ENCODE measurements at regions not wholly inside any gene's neighbourhood (a gene's known extent, or its start where the extent isn't known, plus 50 kb on each side); places are given as distances from the start of the nearest gene placed in this dataset.

DNA sequence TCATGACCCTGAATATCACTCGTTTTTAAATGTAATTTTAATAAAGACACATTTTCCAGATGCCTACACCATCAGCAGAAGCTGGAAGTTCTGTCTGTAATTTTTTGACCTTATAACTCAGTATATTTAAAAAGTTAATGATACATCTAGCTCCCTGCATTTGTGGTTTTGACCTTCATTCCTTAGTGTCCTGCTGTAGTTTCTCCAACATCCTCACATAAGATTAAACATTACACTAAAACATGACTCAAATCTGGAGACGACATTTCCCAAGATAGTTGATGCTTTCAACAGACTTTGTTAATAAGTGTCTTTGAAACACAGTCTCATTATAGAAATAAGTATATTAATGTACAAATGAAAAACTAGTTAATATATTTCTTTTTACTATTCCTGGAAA, 363.1 kb downstream of the POM121L12 start:
- no peaks in the 10 kb centered on the region for H3K36me3 ChIP-seq (ENCODE audit: control insufficient read depth in 2 of 2, extremely low read depth in 1 of 2, insufficient read depth in 1 of 2, low read length in 1 of 2)
- H3K27ac Mint-ChIP-seq, result no peak overlapping the region
- DNase-seq, result no peak
- no peak overlapping the region for H3K4me3 Mint-ChIP-seq
- H3K27me3 Mint-ChIP-seq, result no peaks in the 10 kb centered on the region
- H3K4me1 Mint-ChIP-seq, result no peaks in the 10 kb centered on the region
- H3K4me3 ChIP-seq (ENCODE audit: control insufficient read depth in 1 of 2, extremely low read depth in 1 of 2, low read length in 1 of 2), result no peak overlapping the region
- no peak overlapping the region for H3K27ac ChIP-seq (ENCODE audit: low read length)
- H3K9me3 ChIP-seq, result no peaks in the 10 kb centered on the region
- ChIA-PET CTCF (no interaction called here), POLR2A (interaction anchor here in 1 of 2 donors (0.6 kb wide), 1 partner anchor 115 kb away, joined by 3 read pairs; no protein-coding TSS in a partner anchor)
- no peaks in the 10 kb centered on the region for H3K4me1 ChIP-seq (ENCODE audit: control insufficient read depth in 1 of 2, extremely low read depth in 1 of 2, insufficient read depth in 2 of 2, low read length in 2 of 2)
- ATAC-seq (replicated peaks in 1 of 4), result no peak
- no CpG with 5 or more reads among the region's 2 CpGs for WGBS (ENCODE audit: insufficient coverage)
- no peaks in the 10 kb centered on the region for H3K27me3 ChIP-seq (replicated peaks in 1 of 2; ENCODE audit: control insufficient read depth in 2 of 2, extremely low read depth in 1 of 2, insufficient read depth in 2 of 2, low read length in 1 of 2)
- H3K9me3 Mint-ChIP-seq, result peaks cover 6 to 29% (median 12%) of the 10 kb centered on the region in 3 donors
- H3K36me3 Mint-ChIP-seq, result no peaks in the 10 kb centered on the region

DNA sequence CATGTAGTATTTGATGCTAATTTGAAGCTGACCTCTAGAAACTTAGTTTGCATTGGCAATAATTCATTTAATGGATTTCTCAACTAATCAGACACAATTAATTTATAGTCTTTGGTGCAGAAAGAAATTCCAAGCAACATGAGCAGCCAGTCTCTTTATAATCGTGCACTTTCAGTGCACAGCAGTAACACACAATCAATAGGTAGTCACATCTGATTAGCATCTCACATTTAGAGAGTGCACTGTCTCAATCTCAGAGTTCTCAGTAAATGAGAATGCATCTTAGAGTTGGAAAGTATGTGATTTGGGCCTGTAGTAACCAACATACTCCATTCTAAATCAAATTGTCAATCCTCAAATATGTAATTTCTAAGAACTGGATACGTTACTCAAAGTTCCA, 377.6 kb downstream of the POM121L12 start:
- Histone ChIP-seq H3K4me1 (ENCODE audit: control insufficient read depth in 1 of 2, extremely low read depth in 1 of 2, insufficient read depth in 2 of 2, low read length in 2 of 2) (no peaks in the 10 kb centered on the region), H3K27ac (ENCODE audit: low read length) (no peak overlapping the region), H3K36me3 (ENCODE audit: control insufficient read depth in 2 of 2, extremely low read depth in 1 of 2, insufficient read depth in 1 of 2, low read length in 1 of 2) (no peaks in the 10 kb centered on the region), H3K27me3 (replicated peaks in 1 of 2; ENCODE audit: control insufficient read depth in 2 of 2, extremely low read depth in 1 of 2, insufficient read depth in 2 of 2, low read length in 1 of 2) (no peaks in the 10 kb centered on the region), H3K9me3 (peaks cover 2% of the 10 kb centered on the region), H3K4me3 (ENCODE audit: control insufficient read depth in 1 of 2, extremely low read depth in 1 of 2, low read length in 1 of 2) (no peak overlapping the region)
- Mint-ChIP-seq H3K36me3 (no peaks in the 10 kb centered on the region), H3K4me3 (no peak overlapping the region), H3K27ac (no peak overlapping the region), H3K9me3 (peaks cover 20 to 39% (median 37%) of the 10 kb centered on the region in 3 donors), H3K27me3 (no peaks in the 10 kb centered on the region), H3K4me1 (no peaks in the 10 kb centered on the region)
- ChIA-PET CTCF (no interaction called here), POLR2A (no interaction called here)
- ATAC-seq (replicated peaks in 1 of 4) (no peak), DNase-seq (no peak)
- no CpG with 5 or more reads among the region's 2 CpGs for WGBS (ENCODE audit: insufficient coverage)

DNA sequence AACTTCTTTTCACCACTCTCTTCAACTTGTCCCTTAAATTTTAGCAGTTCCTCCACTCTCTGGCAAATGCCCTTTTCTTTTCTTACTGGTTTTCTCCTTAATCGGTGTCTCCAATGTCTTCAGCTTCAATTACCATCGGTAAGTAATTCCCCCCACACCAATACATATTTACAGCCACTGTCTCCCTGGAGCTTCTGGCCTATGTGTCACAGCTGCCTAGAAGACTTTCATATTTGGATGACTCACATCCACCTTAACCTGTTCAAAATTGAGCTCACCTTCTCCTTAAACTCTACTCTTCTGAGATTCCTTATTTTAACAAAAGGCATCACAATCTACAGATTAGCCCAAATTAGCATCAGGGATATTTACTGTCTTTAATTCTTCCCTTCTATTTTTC, 380.4 kb downstream of the POM121L12 start:
- Histone ChIP-seq H3K27me3 (replicated peaks in 1 of 2; ENCODE audit: control insufficient read depth in 2 of 2, extremely low read depth in 1 of 2, insufficient read depth in 2 of 2, low read length in 1 of 2) (no peaks in the 10 kb centered on the region), H3K27ac (ENCODE audit: low read length) (no peak overlapping the region), H3K4me1 (ENCODE audit: control insufficient read depth in 1 of 2, extremely low read depth in 1 of 2, insufficient read depth in 2 of 2, low read length in 2 of 2) (no peaks in the 10 kb centered on the region), H3K36me3 (ENCODE audit: control insufficient read depth in 2 of 2, extremely low read depth in 1 of 2, insufficient read depth in 1 of 2, low read length in 1 of 2) (no peaks in the 10 kb centered on the region), H3K4me3 (ENCODE audit: control insufficient read depth in 1 of 2, extremely low read depth in 1 of 2, low read length in 1 of 2) (no peak overlapping the region), H3K9me3 (peaks cover 2% of the 10 kb centered on the region)
- H3K4me3 Mint-ChIP-seq, result no peak overlapping the region
- no peaks in the 10 kb centered on the region for H3K36me3 Mint-ChIP-seq
- DNase-seq (no peak), ATAC-seq (replicated peaks in 1 of 4) (no peak)
- 100% methylated on average over 2 of the region's 2 CpGs for WGBS (ENCODE audit: insufficient coverage)
- no peaks in the 10 kb centered on the region for H3K27me3 Mint-ChIP-seq
- ChIA-PET CTCF (no interaction called here), POLR2A (no interaction called here)
- H3K4me1 Mint-ChIP-seq, result no peaks in the 10 kb centered on the region
- peaks cover 28 to 47% (median 39%) of the 10 kb centered on the region in 3 donors for H3K9me3 Mint-ChIP-seq
- no peak overlapping the region for H3K27ac Mint-ChIP-seq

DNA sequence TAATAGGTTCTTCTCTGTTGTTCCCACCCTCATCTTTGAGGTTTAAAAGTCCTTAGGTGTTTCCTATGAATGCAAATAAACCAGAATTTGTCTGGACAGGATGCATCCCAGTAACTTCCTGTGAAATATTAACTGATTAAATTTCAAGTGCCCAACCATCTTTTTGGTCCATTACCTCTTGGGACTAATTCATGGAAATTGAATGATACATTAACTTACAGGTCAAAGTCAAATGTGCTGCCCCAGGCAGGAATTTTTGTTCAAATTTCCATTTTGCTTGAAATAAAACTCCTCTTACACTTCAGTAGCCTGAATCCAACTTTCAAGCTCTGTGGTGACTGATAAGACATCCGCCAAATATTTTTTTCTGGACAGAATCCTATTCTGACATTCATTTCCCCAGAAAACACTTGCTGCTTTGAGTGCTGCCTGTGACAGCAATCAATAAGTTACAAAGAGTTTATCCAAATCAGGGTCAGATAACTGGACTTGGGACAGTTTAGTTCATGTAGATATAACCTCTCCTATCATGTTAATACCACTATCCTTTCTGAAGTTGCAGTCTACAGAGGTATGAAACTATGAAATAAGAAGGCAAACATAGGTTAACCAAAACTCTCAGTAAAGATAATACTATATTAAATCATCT, 383.5 kb downstream of the POM121L12 start:
- no peaks in the 10 kb centered on the region for H3K27me3 ChIP-seq (replicated peaks in 1 of 2; ENCODE audit: control insufficient read depth in 2 of 2, extremely low read depth in 1 of 2, insufficient read depth in 2 of 2, low read length in 1 of 2)
- ATAC-seq (replicated peaks in 1 of 4) (no peak), DNase-seq (no peak)
- Mint-ChIP-seq H3K36me3 (no peaks in the 10 kb centered on the region), H3K4me3 (no peak overlapping the region), H3K27ac (no peak overlapping the region), H3K9me3 (peaks cover 22 to 41% (median 31%) of the 10 kb centered on the region in 3 donors), H3K4me1 (no peaks in the 10 kb centered on the region), H3K27me3 (no peaks in the 10 kb centered on the region)
- no peaks in the 10 kb centered on the region for H3K36me3 ChIP-seq (ENCODE audit: control insufficient read depth in 2 of 2, extremely low read depth in 1 of 2, insufficient read depth in 1 of 2, low read length in 1 of 2)
- no peak overlapping the region for H3K4me3 ChIP-seq (ENCODE audit: control insufficient read depth in 1 of 2, extremely low read depth in 1 of 2, low read length in 1 of 2)
- no peak overlapping the region for H3K27ac ChIP-seq (ENCODE audit: low read length)
- CTCF ChIA-PET, result no interaction called here
- POLR2A ChIA-PET, result no interaction called here
- peaks cover 2% of the 10 kb centered on the region for H3K9me3 ChIP-seq
- H3K4me1 ChIP-seq (ENCODE audit: control insufficient read depth in 1 of 2, extremely low read depth in 1 of 2, insufficient read depth in 2 of 2, low read length in 2 of 2), result no peaks in the 10 kb centered on the region
- WGBS (ENCODE audit: insufficient coverage), result 100% methylated on average over 1 of the region's 1 CpG

DNA sequence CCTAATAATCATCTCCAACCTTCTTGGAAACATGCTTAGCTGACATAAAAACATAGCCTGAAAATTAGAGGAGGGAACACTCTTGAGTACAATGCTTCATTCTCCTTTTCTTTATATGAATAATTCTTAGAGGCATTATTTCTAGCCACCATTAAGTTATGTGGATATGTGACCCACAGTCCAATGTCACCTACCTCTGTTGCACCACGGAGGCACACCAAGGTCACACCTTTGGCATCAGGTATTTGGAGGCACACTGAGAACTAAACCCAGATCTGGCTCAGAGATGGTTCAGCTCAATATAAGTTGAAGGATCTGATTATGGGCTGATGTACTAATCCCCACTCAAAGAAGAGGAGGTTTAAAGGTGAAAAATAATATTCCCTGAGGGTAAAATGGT, 385.1 kb downstream of the POM121L12 start:
- H3K4me1 ChIP-seq (ENCODE audit: control insufficient read depth in 1 of 2, extremely low read depth in 1 of 2, insufficient read depth in 2 of 2, low read length in 2 of 2), result no peaks in the 10 kb centered on the region
- POLR2A ChIA-PET, result no interaction called here
- peaks cover 2% of the 10 kb centered on the region for H3K9me3 ChIP-seq
- Mint-ChIP-seq H3K27ac (no peak overlapping the region), H3K4me1 (no peaks in the 10 kb centered on the region), H3K4me3 (no peak overlapping the region), H3K27me3 (no peaks in the 10 kb centered on the region), H3K9me3 (peaks cover 17 to 39% (median 34%) of the 10 kb centered on the region in 3 donors), H3K36me3 (no peaks in the 10 kb centered on the region)
- no peaks in the 10 kb centered on the region for H3K36me3 ChIP-seq (ENCODE audit: control insufficient read depth in 2 of 2, extremely low read depth in 1 of 2, insufficient read depth in 1 of 2, low read length in 1 of 2)
- ATAC-seq (replicated peaks in 1 of 4), result no peak
- CTCF ChIA-PET, result no interaction called here
- no CpG with 5 or more reads among the region's 1 CpG for WGBS (ENCODE audit: insufficient coverage)
- H3K27me3 ChIP-seq (replicated peaks in 1 of 2; ENCODE audit: control insufficient read depth in 2 of 2, extremely low read depth in 1 of 2, insufficient read depth in 2 of 2, low read length in 1 of 2), result no peaks in the 10 kb centered on the region
- no peak overlapping the region for H3K27ac ChIP-seq (ENCODE audit: low read length)
- DNase-seq, result no peak
- H3K4me3 ChIP-seq (ENCODE audit: control insufficient read depth in 1 of 2, extremely low read depth in 1 of 2, low read length in 1 of 2), result no peak overlapping the region

DNA sequence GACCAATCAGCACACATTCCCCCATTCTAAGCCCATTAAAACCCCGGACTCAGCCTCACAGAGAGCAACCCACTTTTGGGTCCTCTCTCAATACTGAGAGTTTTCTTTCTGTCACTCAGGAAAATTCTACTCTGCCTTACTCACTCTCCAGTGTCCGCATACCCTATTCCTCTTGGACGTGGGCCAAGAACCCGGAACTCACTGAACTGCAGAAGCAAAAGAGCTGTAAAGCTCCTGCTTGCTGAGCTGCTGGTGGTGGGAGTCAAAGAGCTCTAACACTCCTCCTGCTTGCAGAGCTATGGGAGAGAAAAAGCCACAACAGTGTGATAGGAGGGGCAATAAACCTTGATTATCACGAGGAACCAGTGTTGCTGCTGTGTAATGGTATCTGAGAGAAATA, 386.9 kb downstream of the POM121L12 start:
- ChIA-PET CTCF (no interaction called here), POLR2A (no interaction called here)
- Histone ChIP-seq H3K4me3 (ENCODE audit: control insufficient read depth in 1 of 2, extremely low read depth in 1 of 2, low read length in 1 of 2) (no peak overlapping the region), H3K4me1 (ENCODE audit: control insufficient read depth in 1 of 2, extremely low read depth in 1 of 2, insufficient read depth in 2 of 2, low read length in 2 of 2) (no peaks in the 10 kb centered on the region), H3K27ac (ENCODE audit: low read length) (no peak overlapping the region), H3K9me3 (no peaks in the 10 kb centered on the region), H3K36me3 (ENCODE audit: control insufficient read depth in 2 of 2, extremely low read depth in 1 of 2, insufficient read depth in 1 of 2, low read length in 1 of 2) (no peaks in the 10 kb centered on the region), H3K27me3 (replicated peaks in 1 of 2; ENCODE audit: control insufficient read depth in 2 of 2, extremely low read depth in 1 of 2, insufficient read depth in 2 of 2, low read length in 1 of 2) (no peaks in the 10 kb centered on the region)
- Mint-ChIP-seq H3K27me3 (no peaks in the 10 kb centered on the region), H3K4me1 (no peaks in the 10 kb centered on the region), H3K9me3 (peaks cover 11 to 39% (median 24%) of the 10 kb centered on the region in 3 donors), H3K36me3 (no peaks in the 10 kb centered on the region), H3K27ac (no peak overlapping the region), H3K4me3 (no peak overlapping the region)
- no peak for ATAC-seq (replicated peaks in 1 of 4)
- 100% methylated on average over 1 of the region's 5 CpGs for WGBS (ENCODE audit: insufficient coverage)
- no peak for DNase-seq
